GM19025 (cell line): ENCODE measurements at regions not wholly inside any gene's neighbourhood (a gene's known extent, or its start where the extent isn't known, plus 50 kb on each side); places are given as distances from the start of the nearest gene placed in this dataset.

Source experiments
- ATAC-seq: cut with Tn5 transposase; IDR thresholded peaks from one replicate; pipeline ENCODE4 v1.9.1; 2021; ENCODE audit warnings: mild to moderate bottlenecking, low read depth, moderate library complexity; ENCODE audit not compliant: unreplicated experiment

GRCh38 chr7:156147104-156147503, 334.8 kb upstream of the SHH start:
- no peak for ATAC-seq

- ATAC-seq, result no peak
Measured at GRCh38 chr7:156145996-156146395, 333.7 kb upstream of the SHH start.

- no peak for ATAC-seq
Measured at GRCh38 chr7:156145184-156145583, 332.9 kb upstream of the SHH start.

DNA sequence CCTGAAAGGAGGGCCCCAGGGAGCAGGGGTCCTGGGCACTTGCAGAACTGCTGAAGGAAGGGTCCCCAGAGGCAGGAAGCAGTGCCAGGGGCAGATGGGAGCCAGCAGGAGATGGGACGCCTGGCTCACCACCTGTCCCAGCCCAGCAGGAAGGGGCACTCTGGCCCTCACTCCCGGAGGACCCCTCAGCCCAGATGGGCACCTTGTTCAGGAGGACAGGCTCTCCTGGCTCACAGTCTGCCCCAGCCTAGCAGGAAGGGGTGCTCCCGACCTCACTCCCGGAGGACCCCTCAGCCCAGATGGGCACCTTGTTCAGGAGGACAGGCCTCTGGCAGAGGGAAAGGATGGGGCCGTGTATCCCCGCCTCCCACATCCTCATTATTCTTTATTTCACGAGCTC, 331.4 kb upstream of the SHH start:
- ATAC-seq, result no peak

DNA sequence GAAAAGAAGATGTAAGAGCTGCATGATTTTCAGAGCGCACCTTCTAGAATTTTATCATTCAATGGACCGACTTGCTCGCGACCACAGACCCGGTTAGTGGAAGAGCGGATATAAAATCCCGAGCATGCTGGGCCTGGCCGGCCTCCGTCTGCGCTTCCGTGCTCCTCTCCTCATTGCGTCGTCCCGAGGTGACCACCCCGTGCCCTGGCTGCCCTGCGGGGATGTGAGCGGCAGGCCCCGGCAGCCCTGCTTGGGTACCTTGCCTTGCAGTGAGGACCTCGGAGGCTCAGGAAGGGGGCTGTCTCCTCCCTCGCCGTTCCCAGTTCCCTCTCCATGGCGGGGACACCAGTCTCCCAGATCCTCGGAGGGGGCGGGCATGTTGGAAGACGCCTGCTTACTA, 330.9 kb upstream of the SHH start:
- ATAC-seq, result no peak

- ATAC-seq, result no peak
Measured at GRCh38 chr7:156141941-156142340, 329.7 kb upstream of the SHH start.

DNA sequence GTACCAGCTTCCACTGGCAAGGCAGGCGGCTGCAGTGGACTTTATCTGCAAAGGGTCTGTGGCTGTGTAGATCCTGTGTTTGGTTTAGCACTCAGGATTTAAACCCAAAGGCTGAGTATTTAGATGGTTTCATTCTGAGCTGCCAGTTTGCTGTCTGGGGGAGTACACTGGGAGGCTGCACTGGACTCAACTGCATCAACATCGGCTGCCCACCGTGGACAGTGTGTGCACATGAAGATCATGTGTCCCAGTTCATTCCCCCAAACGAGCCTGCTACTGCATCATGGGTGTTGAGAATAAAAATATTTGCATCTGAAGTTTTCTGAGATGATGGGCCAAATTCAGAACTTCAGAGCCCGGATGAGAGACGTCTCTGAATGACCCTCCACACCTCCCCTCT, 328.6 kb upstream of the SHH start:
- no peak for ATAC-seq

DNA sequence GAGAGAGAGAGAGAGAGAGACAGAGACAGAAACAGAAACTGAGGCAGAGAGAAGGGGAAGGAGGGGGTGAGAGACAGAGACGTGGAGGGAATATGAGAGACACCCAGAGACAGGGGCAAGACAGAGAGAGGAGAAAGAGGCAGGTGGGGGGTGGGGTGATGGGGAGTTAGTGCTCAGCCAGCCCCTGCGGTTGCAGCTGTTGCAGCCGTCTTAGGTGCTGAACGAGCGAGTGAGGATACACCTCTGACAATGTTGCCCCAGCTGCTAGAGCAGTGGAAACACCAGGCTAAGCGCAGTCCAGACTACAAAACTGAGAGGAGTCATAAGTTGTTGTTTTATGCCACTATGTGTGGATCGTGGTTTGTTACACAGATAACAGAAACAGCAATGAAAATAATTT, 328.2 kb upstream of the SHH start:
- no peak for ATAC-seq

DNA sequence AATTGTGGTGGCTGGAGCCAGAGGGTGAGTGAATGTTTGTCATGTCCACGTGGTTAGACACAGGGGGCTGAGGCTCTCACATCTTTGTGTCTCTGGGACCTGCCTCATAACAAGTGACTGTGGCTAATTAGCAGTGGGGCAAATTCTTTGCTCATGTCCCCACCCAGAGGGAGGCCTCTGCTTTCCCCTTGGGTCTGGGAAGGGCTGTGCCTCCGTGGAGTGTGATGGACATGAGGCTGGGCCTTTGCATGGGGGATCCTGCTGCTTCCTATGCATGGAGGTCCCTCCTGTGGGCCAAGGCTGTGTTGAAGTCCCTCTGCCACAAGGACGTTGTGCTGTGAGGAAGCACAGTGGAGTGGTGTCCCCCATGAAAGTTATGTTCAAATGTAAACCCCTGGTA, 327.4 kb upstream of the SHH start:
- no peak for ATAC-seq

DNA sequence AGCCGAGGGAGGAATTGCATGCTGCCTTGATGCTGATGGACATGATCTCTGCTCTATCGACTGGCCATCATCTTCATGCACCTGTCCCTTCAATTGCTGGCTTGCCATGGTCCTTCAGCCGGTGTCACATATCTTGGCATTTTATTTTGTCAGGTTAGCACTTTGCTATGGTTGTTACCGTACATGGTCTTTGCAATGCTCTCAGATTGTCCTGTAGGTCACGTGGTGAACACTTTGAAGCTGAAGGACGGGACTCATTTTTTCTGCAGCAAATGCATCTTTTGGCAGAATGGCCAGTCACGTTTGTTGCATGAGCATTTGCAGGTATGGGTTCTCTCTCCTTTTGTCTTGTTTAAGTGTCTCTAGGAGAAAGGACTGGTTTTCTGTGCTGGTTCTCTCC, 326.8 kb upstream of the SHH start:
- ATAC-seq, result no peak

GRCh38 chr7:156131881-156132280, 319.6 kb upstream of the SHH start:
- ATAC-seq, result no peak

GRCh38 chr7:156129522-156129921, 317.3 kb upstream of the SHH start:
- no peak for ATAC-seq

DNA sequence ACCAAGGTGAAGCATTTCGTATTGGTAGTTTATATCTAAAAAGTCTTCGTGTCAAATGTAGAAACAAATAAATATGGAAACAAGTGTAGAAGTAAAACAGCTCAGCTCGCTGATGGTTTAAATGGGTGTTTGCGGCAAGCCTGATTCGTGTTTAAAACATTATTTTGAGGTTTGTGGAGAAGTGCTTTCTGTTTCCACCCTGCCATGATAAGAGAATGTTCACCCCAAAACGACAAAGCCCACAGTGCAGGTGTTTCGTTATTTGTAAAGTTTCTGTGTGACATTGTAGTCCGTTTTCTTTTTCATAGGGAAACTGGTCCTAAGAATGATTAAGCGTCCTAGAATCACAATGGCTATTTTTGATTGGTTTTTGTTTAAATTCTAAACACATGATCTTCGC, 316.2 kb upstream of the SHH start:
- ATAC-seq, result no peak

DNA sequence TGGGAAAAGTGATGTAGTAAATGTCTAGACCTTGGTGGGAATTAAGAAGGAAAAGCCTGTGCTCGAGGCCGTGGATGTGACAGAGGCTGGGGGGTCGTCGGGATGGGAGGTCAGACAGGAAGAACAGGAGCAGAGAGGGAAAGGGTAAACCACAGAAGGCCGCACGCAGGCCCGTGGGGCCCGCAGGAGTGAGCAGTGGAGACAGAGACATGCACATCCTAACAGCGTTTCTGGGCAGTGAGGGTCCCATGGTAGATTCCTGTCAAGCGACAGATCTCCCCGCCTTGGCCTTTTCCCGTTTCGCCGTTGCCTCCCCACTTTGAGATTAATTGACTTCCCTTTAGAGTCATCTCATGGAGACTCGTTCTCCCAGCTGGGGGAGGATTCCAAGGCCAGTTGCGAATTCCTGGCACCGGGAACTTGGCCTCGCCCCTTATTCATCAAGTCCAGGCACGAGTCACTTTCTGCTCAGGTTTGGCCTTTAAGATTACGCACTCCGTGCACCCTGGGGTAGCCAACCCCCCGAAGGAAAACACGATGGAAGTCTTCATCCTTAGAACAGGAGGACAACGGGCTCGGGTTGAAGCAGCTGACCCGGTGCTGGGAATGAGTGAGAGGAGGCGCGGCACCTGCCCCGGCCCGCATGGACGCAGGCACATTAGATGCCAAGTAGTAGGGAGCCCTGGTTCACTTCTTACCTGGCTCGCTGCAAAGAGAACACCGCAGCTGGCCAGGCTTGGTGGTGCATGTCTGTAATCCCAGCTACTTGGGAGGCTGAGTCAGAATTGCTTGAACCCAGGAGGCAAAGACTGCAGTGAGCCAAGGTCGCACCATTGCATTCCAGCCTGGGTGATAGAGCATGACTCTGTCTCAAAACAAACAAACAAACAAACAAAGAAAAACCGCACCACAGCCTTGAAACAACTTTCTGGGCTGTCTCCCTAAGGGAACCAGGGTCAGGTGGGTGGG, 315.2 kb upstream of the SHH start:
- ATAC-seq, result no peak

GRCh38 chr7:156125841-156126730, 313.8 kb upstream of the SHH start:
- ATAC-seq, result no peak

- no peak for ATAC-seq
Measured at GRCh38 chr7:156124356-156124755, 312.1 kb upstream of the SHH start.

DNA sequence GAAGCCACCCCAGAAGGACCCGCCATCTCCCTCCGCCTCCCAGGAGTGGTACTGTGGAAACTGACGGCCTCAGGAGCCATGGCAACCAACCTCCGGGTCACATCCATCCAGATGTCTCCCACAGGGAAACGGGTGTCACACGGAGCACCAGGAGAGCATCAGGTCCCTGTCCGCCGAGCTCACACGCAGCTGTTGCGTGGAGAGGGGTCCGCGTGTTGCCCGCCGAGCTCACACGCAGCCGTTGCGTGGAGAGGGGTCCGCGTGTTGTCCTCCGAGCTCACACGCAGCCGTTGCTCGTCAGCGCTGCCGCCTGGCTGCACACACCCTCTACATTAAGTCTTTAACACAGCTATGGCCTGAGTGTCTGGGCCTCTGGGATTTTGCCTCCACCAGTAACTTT, 311.1 kb upstream of the SHH start:
- ATAC-seq, result no peak

GRCh38 chr7:156122752-156123354, 310.6 kb upstream of the SHH start:
- no peak for ATAC-seq

GRCh38 chr7:156121956-156122355, 309.7 kb upstream of the SHH start:
- ATAC-seq, result no peak

DNA sequence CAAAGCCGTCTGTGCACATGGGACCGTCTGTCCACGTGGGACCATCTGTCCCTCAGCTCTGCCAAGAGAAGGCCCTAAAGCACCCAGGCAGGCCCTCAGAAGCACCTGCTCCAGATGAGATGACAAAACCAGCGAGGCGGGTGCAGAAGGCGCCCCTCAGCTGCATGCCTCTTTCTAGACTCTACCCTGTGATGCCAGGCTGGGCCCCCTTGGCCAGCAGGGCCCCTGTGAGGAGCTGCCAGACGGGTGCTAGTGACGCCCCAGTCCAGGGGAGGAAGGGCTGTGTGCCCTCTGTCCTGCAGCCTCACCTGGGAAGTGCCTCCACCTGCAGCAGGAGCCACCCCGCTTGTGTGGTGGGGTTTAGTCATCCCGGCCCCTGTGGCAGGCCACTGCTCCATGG, 309.2 kb upstream of the SHH start:
- no peak for ATAC-seq

DNA sequence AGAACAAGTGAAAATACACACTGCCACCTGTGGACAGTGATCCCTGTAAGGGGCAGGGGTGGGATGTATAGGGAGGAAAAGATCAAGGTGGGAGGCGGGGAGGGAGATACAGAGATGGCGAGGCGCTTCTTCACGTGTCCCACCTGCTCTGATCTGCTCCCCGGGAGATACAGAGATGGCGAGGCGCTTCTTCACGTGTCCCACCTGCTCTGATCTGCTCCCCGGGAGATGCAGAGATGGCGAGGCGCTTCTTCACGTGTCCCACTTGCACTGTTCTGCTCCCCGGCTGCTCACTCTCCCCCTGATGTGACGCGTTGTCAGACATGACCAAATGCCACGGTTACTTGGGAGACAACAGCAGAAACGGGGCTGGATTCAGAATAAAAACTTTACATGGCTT, 308.3 kb upstream of the SHH start:
- no peak for ATAC-seq
